ENCODE measurements at regions not wholly inside any gene's neighbourhood (a gene's known extent, or its start where the extent isn't known, plus 50 kb on each side); places are given as distances from the start of the nearest gene placed in this dataset.
"Not testable (repeated sequence)": the region's sequence is repeated elsewhere in the genome, so short reads cannot be mapped to it uniquely, and the experiment has no call there.

DNA sequence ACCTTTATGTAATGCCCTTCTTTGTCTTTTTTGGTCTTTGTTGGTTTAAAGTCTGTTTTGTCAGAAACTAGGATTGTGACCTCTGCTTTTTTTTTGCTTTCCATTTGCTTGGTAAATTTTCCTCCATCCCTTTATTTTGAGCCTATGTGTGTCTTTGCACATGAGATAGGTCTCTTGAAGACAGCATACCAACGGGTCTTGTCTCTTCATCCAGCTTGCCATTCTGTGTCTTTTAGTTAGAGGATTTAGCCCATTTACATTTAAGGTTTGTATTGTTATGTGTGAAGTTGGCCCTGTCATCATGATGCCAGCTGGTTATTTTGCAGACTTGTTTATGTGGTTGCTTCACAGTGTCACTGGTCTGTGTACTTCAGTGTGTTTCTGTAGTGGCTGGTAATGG lies 91.6 kb upstream of the NR3C2 start:
- TF ChIP-seq, protein P1, sequence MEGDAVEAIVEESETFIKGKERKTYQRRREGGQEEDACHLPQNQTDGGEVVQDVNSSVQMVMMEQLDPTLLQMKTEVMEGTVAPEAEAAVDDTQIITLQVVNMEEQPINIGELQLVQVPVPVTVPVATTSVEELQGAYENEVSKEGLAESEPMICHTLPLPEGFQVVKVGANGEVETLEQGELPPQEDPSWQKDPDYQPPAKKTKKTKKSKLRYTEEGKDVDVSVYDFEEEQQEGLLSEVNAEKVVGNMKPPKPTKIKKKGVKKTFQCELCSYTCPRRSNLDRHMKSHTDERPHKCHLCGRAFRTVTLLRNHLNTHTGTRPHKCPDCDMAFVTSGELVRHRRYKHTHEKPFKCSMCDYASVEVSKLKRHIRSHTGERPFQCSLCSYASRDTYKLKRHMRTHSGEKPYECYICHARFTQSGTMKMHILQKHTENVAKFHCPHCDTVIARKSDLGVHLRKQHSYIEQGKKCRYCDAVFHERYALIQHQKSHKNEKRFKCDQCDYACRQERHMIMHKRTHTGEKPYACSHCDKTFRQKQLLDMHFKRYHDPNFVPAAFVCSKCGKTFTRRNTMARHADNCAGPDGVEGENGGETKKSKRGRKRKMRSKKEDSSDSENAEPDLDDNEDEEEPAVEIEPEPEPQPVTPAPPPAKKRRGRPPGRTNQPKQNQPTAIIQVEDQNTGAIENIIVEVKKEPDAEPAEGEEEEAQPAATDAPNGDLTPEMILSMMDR (IDR thresholded peaks at IDR 0.05; ENCODE audit: borderline replicate concordance, extremely low read depth, low read length, poor library complexity, severe bottlenecking): not testable (repeated sequence)
- TF ChIP-seq EZH2 (IDR thresholded peaks at IDR 0.05; ENCODE audit: borderline replicate concordance, low read depth, low read length, severe bottlenecking): not testable (repeated sequence)
